Colonic mucosa (tissue), 4 donors: ENCODE measurements at regions not wholly inside any gene's neighbourhood (a gene's known extent, or its start where the extent isn't known, plus 50 kb on each side); places are given as distances from the start of the nearest gene placed in this dataset.

ENCODE experiments used
- DNase-seq: peaks from one replicate; pipeline ENCODE4 v3.0.0-alpha.2; 2020
- H3K27ac ChIP-seq: fragments of 200-600 bp; one replicate; pipeline ENCODE4 v1.8.0; 2021
- H3K27me3 ChIP-seq: fragments of 200-600 bp; one replicate; pipeline ENCODE4 v1.8.0; 2021
- H3K36me3 ChIP-seq: fragments of 200-600 bp; one replicate; pipeline ENCODE4 v1.8.0; 2021
- H3K4me1 ChIP-seq: fragments of 200-600 bp; one replicate; pipeline ENCODE4 v1.8.0; 2021; ENCODE audit warnings: mild to moderate bottlenecking
- H3K4me3 ChIP-seq: fragments of 200-600 bp; one replicate; pipeline ENCODE4 v1.8.0; 2021
- H3K9ac ChIP-seq, 2 donors: one replicate each; pipeline ENCODE4 v1.7.0; 2013; ENCODE audit warnings: control low read depth in 2 of 2, low read depth in 2 of 2, low read length in 2 of 2
- H3K9me3 ChIP-seq: fragments of 200-600 bp; one replicate; pipeline ENCODE4 v1.8.0; 2021
- CTCF ChIP-seq: fragments of 200-600 bp; IDR thresholded peaks from one replicate; pipeline ENCODE4 v1.8.0; 2022; ENCODE audit warnings: antibody characterized with exemption, mild to moderate bottlenecking
- intact Hi-C: fragments of 100-400 bp; cut with DNase I; formaldehyde crosslinking; loops from one replicate; pipeline ENCODE4 v1.14.1; 2022
- donor health status: healthy.
- donor health status: DM: no; HTN: no; CAD: no.
- donor health status: DM: no; HTN: no; CAD: no.

DNA sequence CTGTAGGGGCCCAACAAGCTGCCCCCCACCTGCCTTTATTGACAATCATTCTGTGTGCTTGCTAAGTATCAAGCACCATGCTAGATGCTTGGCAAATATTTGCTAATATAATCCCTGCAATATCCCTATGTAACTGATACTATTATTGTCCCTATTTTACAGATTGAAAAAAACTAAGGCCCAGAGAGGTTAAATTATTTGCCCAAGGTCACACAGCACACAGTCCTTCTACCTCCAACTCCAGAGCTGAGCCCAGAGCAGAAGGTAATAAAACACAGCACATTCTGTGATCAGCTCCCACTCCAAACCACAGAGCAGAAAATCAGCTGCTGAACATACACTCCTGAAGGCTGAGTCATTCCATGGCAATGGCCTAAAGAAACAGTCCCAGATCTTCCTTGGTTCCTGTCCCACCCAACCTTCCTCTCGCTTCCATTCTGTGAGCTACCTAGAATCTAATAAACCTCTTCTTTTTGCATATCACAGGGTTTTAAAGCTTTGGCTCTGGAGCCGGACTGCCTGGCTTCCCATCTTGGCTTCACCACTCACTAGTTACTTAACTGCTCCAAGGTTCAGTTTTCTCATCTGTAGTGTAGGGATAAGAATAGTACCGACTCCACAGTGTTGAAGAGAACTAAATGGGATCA lies 66.7 kb upstream of the ADRA1B start:
- intact Hi-C loops = no loop called here
- no peak for TF ChIP-seq CTCF
- Histone ChIP-seq H3K9me3 (no peaks in the 10 kb centered on the region), H3K9ac (no peak overlapping the region), H3K4me1 (no peaks in the 10 kb centered on the region), H3K4me3 (no peak overlapping the region), H3K27me3 (no peaks in the 10 kb centered on the region), H3K36me3 (no peaks in the 10 kb centered on the region), H3K27ac (no peak overlapping the region)
- DNase-seq = no peak

DNA sequence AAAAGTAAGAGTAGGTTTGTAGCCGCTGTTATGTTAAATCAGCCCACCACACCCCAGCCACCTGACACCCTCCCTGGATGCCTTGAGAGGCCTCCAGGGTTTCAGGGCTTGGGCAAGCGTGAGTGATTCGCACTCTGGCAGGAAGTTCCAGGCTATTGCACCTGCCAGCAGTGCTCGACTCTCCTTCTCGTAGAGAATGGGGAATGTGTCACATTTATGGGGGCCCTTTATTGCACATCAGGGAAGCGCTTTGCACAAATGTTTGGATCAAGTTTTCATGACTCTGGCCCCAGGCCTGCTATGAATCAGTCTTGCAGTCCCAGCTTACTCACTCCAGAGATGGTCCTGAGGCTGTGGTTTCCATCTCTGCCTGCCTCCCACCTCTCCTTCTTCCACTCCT lies 66.1 kb upstream of the ADRA1B start:
- H3K4me1 ChIP-seq = no peaks in the 10 kb centered on the region
- intact Hi-C loops = no loop called here
- no peak overlapping the region for H3K4me3 ChIP-seq
- TF ChIP-seq CTCF = no peak
- no peaks in the 10 kb centered on the region for H3K9me3 ChIP-seq
- H3K36me3 ChIP-seq = no peaks in the 10 kb centered on the region
- DNase-seq = no peak
- H3K27me3 ChIP-seq = no peaks in the 10 kb centered on the region
- no peak overlapping the region for H3K27ac ChIP-seq
- H3K9ac ChIP-seq = no peak overlapping the region

DNA sequence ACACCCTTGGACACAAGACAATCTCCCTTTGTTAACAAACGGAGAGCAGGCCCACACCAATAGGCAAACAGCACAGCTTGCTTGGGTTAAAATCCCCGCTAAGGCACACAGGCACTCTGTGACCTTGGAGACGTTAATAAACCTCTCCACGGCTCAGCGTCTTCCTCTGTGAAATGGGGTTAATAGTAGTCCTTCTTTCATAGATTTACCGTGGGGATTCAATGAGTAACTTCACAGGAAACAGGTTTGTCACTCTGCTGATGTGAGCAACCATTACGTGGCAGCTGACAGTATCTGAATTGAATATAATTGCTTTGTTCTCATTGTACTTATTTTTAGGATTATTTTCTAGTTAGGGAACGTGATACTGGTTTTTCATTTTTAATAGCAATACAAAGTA lies 65.2 kb upstream of the ADRA1B start:
- Histone ChIP-seq H3K27ac (no peak overlapping the region), H3K36me3 (no peaks in the 10 kb centered on the region), H3K9me3 (no peaks in the 10 kb centered on the region), H3K9ac (no peak overlapping the region), H3K4me1 (no peaks in the 10 kb centered on the region), H3K27me3 (no peaks in the 10 kb centered on the region), H3K4me3 (no peak overlapping the region)
- intact Hi-C loops = no loop called here
- no peak for DNase-seq
- TF ChIP-seq CTCF = no peak

DNA sequence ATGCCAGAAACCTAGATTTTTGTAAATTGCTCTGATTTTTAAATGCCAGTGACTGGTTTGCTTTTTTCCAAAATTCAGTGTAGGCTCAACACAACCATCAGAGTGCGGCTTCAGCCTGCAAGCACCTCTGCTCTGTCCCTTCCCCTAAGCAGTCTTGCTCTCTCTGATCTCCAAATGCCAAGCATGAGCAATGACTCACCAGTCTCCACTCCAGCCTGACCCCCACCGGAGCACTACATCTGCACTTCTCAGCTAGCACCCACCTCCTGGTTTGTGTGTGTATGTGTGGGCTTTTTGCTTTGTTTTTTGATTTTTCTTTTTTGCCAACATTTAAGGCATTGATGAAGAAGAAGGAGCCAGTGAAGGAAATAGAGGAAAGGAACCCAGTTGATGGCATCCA lies 61.4 kb upstream of the ADRA1B start:
- DNase-seq = no peak
- H3K9me3 ChIP-seq = no peaks in the 10 kb centered on the region
- H3K27me3 ChIP-seq = no peaks in the 10 kb centered on the region
- H3K4me3 ChIP-seq = no peak overlapping the region
- intact Hi-C loops = no loop called here
- no peak for TF ChIP-seq CTCF
- H3K4me1 ChIP-seq = no peaks in the 10 kb centered on the region
- H3K27ac ChIP-seq = no peak overlapping the region
- no peaks in the 10 kb centered on the region for H3K36me3 ChIP-seq
- no peak overlapping the region for H3K9ac ChIP-seq

- no peak for DNase-seq
- H3K4me1 ChIP-seq = no peaks in the 10 kb centered on the region
- intact Hi-C loops = no loop called here
- H3K27ac ChIP-seq = no peak overlapping the region
- no peaks in the 10 kb centered on the region for H3K9me3 ChIP-seq
- no peak overlapping the region for H3K9ac ChIP-seq
- no peaks in the 10 kb centered on the region for H3K27me3 ChIP-seq
- no peak overlapping the region for H3K4me3 ChIP-seq
- no peak for TF ChIP-seq CTCF
- no peaks in the 10 kb centered on the region for H3K36me3 ChIP-seq
These were observed 60.6 kb upstream of the ADRA1B start for GRCh38 chr5:159855476-159856191.
